ENCODE measurements at regions not wholly inside any gene's neighbourhood (a gene's known extent, or its start where the extent isn't known, plus 50 kb on each side); places are given as distances from the start of the nearest gene placed in this dataset.

GRCh38 chr2:150931451-150931850 is 330.2 kb downstream of the RBM43 start:
- Histone ChIP-seq H3K9ac (ENCODE audit: low read length) (no peak overlapping the region), H3K9me2 (ENCODE audit: insufficient read depth) (no peaks in the 10 kb centered on the region), H3K4me3 (replicated peaks in 1 of 2; ENCODE audit: low read depth in 1 of 2, low read length in 2 of 2) (no peak overlapping the region), H3K36me3 (ENCODE audit: control insufficient read depth in 1 of 2, insufficient read depth in 2 of 2, low read length in 2 of 2) (no peaks in the 10 kb centered on the region), H3K9me3 (ENCODE audit: control insufficient read depth in 1 of 2, insufficient read depth in 1 of 2, low read depth in 1 of 2, low read length in 2 of 2) (no peaks in the 10 kb centered on the region), H3K27ac (ENCODE audit: low read depth, low read length) (no peak overlapping the region), H3K4me1 (ENCODE audit: control insufficient read depth in 1 of 2, insufficient read depth in 2 of 2, low read length in 2 of 2) (no peaks in the 10 kb centered on the region), H3K79me2 (ENCODE audit: insufficient read depth, low read length) (no peaks in the 10 kb centered on the region), H3K4me2 (ENCODE audit: low read length) (no peak overlapping the region), H3K27me3 (ENCODE audit: insufficient read depth, low read length) (no peaks in the 10 kb centered on the region), H2AFZ (ENCODE audit: low read depth, low read length, poor library complexity, severe bottlenecking) (no peak overlapping the region), H4K20me1 (ENCODE audit: insufficient read depth) (no peaks in the 10 kb centered on the region)
- CTCF ChIA-PET = no interaction called here
- DNase-seq (ENCODE audit: low read depth, low spot score) (no peak), ATAC-seq (no peak)
- POLR2A ChIA-PET = no interaction called here
- intact Hi-C loops (cut with micrococcal nuclease) = no loop called here
- RAD21 ChIA-PET (ENCODE audit: low non-redundant PET in 1 of 2, low total read pairs in 2 of 2, uncharacterized antibody in 2 of 2, unreplicated experiment in 2 of 2) = no interaction called here
- TF ChIP-seq EZH2 (IDR thresholded peaks at IDR 0.05) = no peak
- no peak for TF ChIP-seq FOSL1 (IDR thresholded peaks at IDR 0.05; ENCODE audit: low read depth)
- no peak for TF ChIP-seq EGR1 (IDR thresholded peaks at IDR 0.05; ENCODE audit: low read depth)
- no peak for TF ChIP-seq POLR2AphosphoS5 (IDR thresholded peaks at IDR 0.05; ENCODE audit: low read depth, low read length)
- no peak for TF ChIP-seq RAD21 (IDR thresholded peaks at IDR 0.05; ENCODE audit: low read depth)
- no peak for TF ChIP-seq MAX (IDR thresholded peaks at IDR 0.05)
- no peak for TF ChIP-seq ZNF274 (IDR thresholded peaks at IDR 0.05; ENCODE audit: low read depth, low read length)
- TF ChIP-seq ATF3 (IDR thresholded peaks at IDR 0.05) = no peak
- TF ChIP-seq CBX3 (IDR thresholded peaks at IDR 0.05; ENCODE audit: low read depth) = no peak
- TF ChIP-seq REST (IDR thresholded peaks at IDR 0.05; ENCODE audit: low read depth) = no peak
- no peak for TF ChIP-seq SRF (IDR thresholded peaks at IDR 0.05; ENCODE audit: low read depth)
- no peak for TF ChIP-seq CEBPB (IDR thresholded peaks at IDR 0.05; ENCODE audit: low read depth)
- no peak for TF ChIP-seq JUND (IDR thresholded peaks at IDR 0.05)
- no peak for TF ChIP-seq ZBTB33 (IDR thresholded peaks at IDR 0.05; ENCODE audit: extremely low read depth, insufficient replicate concordance, low read length)
- TF ChIP-seq TCF7L2 (IDR thresholded peaks at IDR 0.05; ENCODE audit: borderline replicate concordance, extremely low read depth, insufficient read depth, insufficient read length) = no peak
- no peak for TF ChIP-seq POLR2A (IDR thresholded peaks at IDR 0.05; ENCODE audit: borderline replicate concordance, extremely low read depth, insufficient read depth, insufficient read length)
- no peak for TF ChIP-seq EZH2phosphoT487 (IDR thresholded peaks at IDR 0.05; ENCODE audit: borderline replicate concordance)
- TF ChIP-seq SP1 (IDR thresholded peaks at IDR 0.05; ENCODE audit: low read depth) = no peak
- no peak for TF ChIP-seq ZFX (IDR thresholded peaks at IDR 0.05)
- no TSS peak for BruUV-seq (replicated peaks)
